ENCODE measurements at regions not wholly inside any gene's neighbourhood (a gene's known extent, or its start where the extent isn't known, plus 50 kb on each side); places are given as distances from the start of the nearest gene placed in this dataset.
"Not testable (repeated sequence)": the region's sequence is repeated elsewhere in the genome, so short reads cannot be mapped to it uniquely, and the experiment has no call there.

DNA sequence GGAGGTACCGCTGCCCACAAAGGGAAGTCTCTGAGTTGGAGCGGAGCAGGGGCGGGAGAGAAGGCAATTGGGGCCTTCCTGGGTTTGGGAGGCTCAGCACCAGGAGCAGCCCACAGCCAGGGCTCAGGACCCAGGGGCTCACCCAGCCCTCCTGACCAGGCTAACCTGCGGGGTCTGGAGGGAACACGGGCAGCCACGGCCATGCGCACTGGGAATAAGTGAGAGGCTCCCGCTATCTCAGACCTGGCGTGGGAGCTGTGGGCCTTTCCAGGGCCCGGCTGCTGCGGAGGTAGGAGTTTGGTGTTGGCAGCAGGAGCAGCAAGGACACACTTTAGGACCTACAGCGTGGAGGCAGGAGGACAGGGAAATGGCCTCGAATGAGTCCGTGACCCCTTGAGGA lies 69.0 kb downstream of the RRM2 start:
- H3K36me3 ChIP-seq (ENCODE audit: control insufficient read depth, insufficient read depth, low read length): no peaks in the 10 kb centered on the region
- H3K9me3 ChIP-seq (ENCODE audit: control insufficient read depth, low read depth, low read length): no peaks in the 10 kb centered on the region
- no peaks in the 10 kb centered on the region for H3K27me3 ChIP-seq (ENCODE audit: control insufficient read depth, insufficient read depth, low read length)
- no CpG with 5 or more reads among the region's 14 CpGs for WGBS (ENCODE audit: insufficient coverage, low lambda C conversion rate)
- H3K27ac ChIP-seq (ENCODE audit: low read length): no peak overlapping the region
- H3K4me3 ChIP-seq (ENCODE audit: low read length): no peak overlapping the region
- DNase-seq: no peak
- peaks cover 7% of the 10 kb centered on the region for H3K4me1 ChIP-seq (ENCODE audit: control insufficient read depth, insufficient read depth, low read length)

DNA sequence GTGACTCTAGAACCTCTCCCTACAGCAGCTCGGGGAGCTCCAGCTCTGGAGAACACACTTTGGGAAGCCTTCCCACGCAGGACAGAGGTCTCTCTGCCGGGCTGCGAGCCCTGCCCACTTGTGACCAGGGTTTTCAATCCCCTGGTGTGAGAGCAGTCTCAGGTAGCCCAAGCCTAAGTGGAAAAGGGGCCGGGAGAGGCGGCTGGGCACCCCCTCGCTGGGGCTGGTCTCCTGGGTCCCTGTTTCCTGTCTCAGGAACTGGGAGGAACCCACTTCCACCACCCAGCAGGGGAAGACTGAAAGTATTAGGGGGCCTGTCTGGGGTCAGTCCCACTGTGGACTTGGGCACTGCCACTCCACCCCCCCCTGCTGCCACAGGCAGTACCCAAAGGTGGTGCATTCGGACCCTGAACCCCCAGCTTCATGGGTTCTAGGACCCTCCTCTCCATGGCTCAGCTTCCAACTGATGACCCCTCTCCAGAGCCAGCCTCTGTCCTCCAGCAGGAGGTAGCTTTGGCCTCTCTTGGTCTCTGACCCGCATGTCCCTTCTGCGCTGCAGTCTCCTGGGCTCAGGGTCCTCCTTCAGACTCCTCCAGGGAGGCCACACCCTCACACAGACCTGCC lies 70.0 kb downstream of the RRM2 start:
- DNase-seq: no peak
- Histone ChIP-seq H3K36me3 (ENCODE audit: control insufficient read depth, insufficient read depth, low read length) (no peaks in the 10 kb centered on the region), H3K4me3 (ENCODE audit: low read length) (no peak overlapping the region), H3K9me3 (ENCODE audit: control insufficient read depth, low read depth, low read length) (no peaks in the 10 kb centered on the region), H3K27me3 (ENCODE audit: control insufficient read depth, insufficient read depth, low read length) (no peaks in the 10 kb centered on the region), H3K4me1 (ENCODE audit: control insufficient read depth, insufficient read depth, low read length) (peaks cover 10% of the 10 kb centered on the region), H3K27ac (ENCODE audit: low read length) (no peak overlapping the region)
- no CpG with 5 or more reads among the region's 10 CpGs for WGBS (ENCODE audit: insufficient coverage, low lambda C conversion rate)

DNA sequence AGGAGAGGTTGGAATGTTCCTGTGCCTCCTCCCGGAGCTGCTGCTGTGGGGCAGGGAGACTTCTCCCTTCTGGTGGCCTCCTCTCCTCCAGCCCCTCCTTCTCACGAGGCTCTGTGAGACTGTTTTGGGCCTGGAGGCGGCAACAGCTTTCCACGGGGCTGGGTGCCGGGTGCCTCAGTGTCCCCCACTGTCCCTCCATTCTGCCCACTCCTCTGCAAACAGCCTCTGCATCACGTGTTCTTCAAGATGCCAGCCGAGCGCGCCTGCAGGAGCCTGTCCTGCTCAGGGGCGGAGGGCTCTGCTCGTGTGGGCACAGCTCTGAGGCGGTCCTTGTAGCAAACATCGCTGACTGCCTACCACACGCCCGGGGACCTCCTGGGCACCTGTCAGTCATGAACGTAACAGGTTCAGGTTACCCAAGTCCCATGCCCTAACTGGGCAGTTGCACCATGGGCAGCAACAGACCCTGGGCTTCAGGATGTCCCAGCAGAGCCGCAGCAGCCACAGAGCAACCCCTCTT lies 70.8 kb downstream of the RRM2 start:
- H3K36me3 ChIP-seq (ENCODE audit: control insufficient read depth, insufficient read depth, low read length): no peaks in the 10 kb centered on the region
- no CpG with 5 or more reads among the region's 17 CpGs for WGBS (ENCODE audit: insufficient coverage, low lambda C conversion rate)
- no peak overlapping the region for H3K4me3 ChIP-seq (ENCODE audit: low read length)
- peaks cover 10% of the 10 kb centered on the region for H3K4me1 ChIP-seq (ENCODE audit: control insufficient read depth, insufficient read depth, low read length)
- DNase-seq: no peak
- H3K27me3 ChIP-seq (ENCODE audit: control insufficient read depth, insufficient read depth, low read length): no peaks in the 10 kb centered on the region
- H3K9me3 ChIP-seq (ENCODE audit: control insufficient read depth, low read depth, low read length): peaks cover 7% of the 10 kb centered on the region
- H3K27ac ChIP-seq (ENCODE audit: low read length): no peak overlapping the region

DNA sequence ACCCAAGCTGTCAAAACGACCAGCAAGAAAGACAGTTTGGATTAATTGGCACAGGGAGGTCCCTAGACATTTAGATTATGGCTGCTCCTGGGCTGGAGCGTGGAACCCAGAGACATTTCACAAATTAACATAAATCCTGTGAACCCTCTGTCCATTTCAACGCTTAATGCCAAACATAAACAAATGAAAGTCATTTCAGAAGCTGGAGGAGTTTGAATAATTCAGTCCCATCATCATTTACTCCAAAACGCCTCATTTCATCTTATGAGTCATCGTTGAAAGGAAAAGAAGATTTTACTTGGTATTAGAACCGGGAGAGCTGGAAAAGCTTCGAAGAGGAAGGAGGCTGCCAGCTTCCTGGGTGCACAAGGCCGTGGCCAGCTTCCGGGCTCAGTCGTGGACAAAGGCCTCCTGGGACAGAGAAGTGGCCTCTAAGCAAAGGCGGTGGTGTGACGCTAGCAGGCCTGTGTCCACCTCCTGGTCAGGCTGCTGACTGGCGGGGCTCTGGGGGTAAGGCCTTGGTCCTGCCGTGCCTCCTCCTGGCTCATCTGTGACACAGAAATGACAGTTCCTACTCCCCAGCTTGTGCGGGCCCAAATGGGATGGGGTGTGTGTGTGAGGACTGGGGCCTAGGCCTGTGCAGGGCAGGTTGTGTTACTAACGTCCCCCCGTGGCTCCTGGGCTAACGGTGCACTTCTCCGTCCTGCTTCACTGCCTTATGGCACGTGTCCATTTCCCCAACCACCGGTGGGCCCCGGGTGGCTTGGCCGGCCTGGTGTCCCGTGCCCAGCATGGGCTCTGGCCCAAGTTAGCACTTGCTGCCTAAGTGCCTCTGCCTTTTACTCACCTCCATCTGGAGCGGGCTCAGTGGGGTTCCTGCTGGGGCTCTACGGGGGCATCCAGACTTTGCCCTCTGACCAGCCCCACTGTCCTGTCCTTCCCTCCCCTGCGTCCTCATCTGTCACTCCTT lies 71.6 kb downstream of the RRM2 start:
- Histone ChIP-seq H3K9me3 (ENCODE audit: control insufficient read depth, low read depth, low read length) (peaks cover 10% of the 10 kb centered on the region), H3K4me1 (ENCODE audit: control insufficient read depth, insufficient read depth, low read length) (peaks cover 10% of the 10 kb centered on the region), H3K36me3 (ENCODE audit: control insufficient read depth, insufficient read depth, low read length) (no peaks in the 10 kb centered on the region), H3K27ac (ENCODE audit: low read length) (no peak overlapping the region), H3K4me3 (ENCODE audit: low read length) (no peak overlapping the region), H3K27me3 (ENCODE audit: control insufficient read depth, insufficient read depth, low read length) (no peaks in the 10 kb centered on the region)
- DNase-seq: no peak
- 95% methylated on average over 4 of the region's 27 CpGs for WGBS (ENCODE audit: insufficient coverage, low lambda C conversion rate)

GRCh38 chr2:10195278-10196109 lies 73.0 kb downstream of the RRM2 start:
- WGBS (ENCODE audit: insufficient coverage, low lambda C conversion rate): 100% methylated on average over 1 of the region's 27 CpGs
- Histone ChIP-seq H3K27ac (ENCODE audit: low read length) (no peak overlapping the region), H3K9me3 (ENCODE audit: control insufficient read depth, low read depth, low read length) (peaks cover 10% of the 10 kb centered on the region), H3K27me3 (ENCODE audit: control insufficient read depth, insufficient read depth, low read length) (no peaks in the 10 kb centered on the region), H3K36me3 (ENCODE audit: control insufficient read depth, insufficient read depth, low read length) (no peaks in the 10 kb centered on the region), H3K4me1 (ENCODE audit: control insufficient read depth, insufficient read depth, low read length) (peaks cover 10% of the 10 kb centered on the region), H3K4me3 (ENCODE audit: low read length) (no peak overlapping the region)
- DNase-seq: no peak

DNA sequence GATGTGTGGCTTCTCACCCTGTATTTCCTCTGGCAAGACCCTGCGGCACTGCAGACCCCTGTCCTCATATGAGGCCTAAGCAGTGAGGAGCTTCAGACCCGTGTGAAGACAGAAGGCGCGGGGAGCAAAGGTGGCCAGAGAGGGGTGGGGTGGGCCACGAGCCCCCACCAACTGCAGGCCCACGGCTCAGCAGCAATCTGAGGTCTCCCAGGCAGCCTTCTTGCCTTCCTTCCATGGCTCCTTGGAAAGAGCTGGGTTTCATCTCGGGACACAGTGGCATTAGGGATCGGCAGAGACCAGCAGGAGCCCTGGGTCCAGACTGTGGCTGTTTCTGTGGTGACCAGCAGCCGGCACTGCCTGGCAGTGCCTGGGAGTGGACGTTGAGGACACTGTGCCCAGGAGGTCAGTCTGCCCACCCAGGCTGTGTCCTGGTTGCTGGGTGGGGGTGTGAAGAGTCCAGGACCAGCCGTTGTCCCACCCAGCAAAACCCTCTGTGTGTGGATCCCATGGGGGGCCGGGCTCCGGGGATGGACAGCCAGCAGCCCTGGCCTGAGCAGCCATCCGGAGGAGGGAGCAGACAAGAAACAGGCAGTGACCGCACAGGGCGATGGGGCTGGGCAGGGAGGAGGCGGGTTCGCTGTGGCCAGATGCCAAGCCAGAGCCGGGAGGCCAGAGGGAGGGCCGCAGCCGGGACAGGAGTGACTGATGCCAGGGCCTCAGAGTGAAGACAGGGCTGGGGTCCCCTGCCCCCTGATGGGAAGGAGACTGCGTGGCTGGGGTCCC lies 73.8 kb downstream of the RRM2 start:
- no peak for DNase-seq

DNA sequence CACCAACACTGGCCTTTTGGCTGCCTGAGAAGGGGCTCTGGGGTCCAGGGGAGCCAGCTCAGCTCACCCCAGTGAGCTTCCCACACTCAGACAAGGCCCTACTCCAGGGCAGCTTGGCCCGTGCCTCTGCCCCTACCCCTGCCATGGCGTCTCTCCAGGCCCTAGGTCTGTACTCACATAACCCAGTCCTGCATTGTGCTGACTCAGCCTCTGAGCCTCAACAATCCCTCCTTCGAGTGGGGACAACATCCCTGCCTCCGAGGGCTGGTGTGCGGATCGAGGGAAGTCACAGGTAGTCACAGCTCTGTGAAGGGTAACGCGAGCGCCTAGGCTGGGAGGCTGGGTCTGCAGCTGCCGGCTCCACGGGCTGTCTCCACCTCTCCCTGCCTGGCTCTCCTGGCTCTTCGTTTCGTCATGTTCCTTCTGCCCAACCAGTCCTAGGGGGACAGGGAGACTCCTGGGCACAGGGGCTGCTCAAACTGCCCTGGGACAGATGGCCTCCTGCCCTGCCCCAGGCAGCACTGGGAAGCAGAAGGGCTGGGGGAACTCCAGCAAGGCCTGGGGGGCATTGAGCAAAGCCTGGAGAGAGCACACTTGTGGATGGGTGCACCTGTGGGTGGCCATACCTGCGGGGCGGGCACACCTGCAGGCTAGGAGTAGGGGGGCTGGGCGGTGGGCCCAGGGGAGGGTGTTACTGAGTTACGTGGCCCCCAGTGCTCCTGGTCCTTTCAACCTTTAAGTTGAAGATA lies 74.6 kb downstream of the RRM2 start:
- Histone ChIP-seq H3K36me3 (ENCODE audit: control insufficient read depth, insufficient read depth, low read length) (no peaks in the 10 kb centered on the region), H3K4me3 (ENCODE audit: low read length) (no peak overlapping the region), H3K4me1 (ENCODE audit: control insufficient read depth, insufficient read depth, low read length) (peaks cover 16% of the 10 kb centered on the region), H3K27me3 (ENCODE audit: control insufficient read depth, insufficient read depth, low read length) (no peaks in the 10 kb centered on the region), H3K9me3 (ENCODE audit: control insufficient read depth, low read depth, low read length) (peaks cover 10% of the 10 kb centered on the region), H3K27ac (ENCODE audit: low read length) (no peak overlapping the region)
- DNase-seq: no peak
- whole genome bisulfite sequencing (ENCODE audit: insufficient coverage, low lambda C conversion rate): no CpG with 5 or more reads among the region's 17 CpGs

More for the DNA sequence above, 73.8 kb downstream of the RRM2 start:
- Histone ChIP-seq H3K27me3 (ENCODE audit: control insufficient read depth, insufficient read depth, low read length) (no peaks in the 10 kb centered on the region), H3K4me3 (ENCODE audit: low read length) (no peak overlapping the region), H3K9me3 (ENCODE audit: control insufficient read depth, low read depth, low read length) (peaks cover 10% of the 10 kb centered on the region), H3K4me1 (ENCODE audit: control insufficient read depth, insufficient read depth, low read length) (peaks cover 16% of the 10 kb centered on the region), H3K27ac (ENCODE audit: low read length) (no peak overlapping the region), H3K36me3 (ENCODE audit: control insufficient read depth, insufficient read depth, low read length) (no peaks in the 10 kb centered on the region)
- no CpG with 5 or more reads among the region's 22 CpGs for WGBS (ENCODE audit: insufficient coverage, low lambda C conversion rate)

GRCh38 chr2:10197697-10198076 lies 75.1 kb downstream of the RRM2 start:
- no peak for DNase-seq
- H3K4me1 ChIP-seq (ENCODE audit: control insufficient read depth, insufficient read depth, low read length): peaks cover 16% of the 10 kb centered on the region
- H3K36me3 ChIP-seq (ENCODE audit: control insufficient read depth, insufficient read depth, low read length): no peaks in the 10 kb centered on the region
- peaks cover 10% of the 10 kb centered on the region for H3K9me3 ChIP-seq (ENCODE audit: control insufficient read depth, low read depth, low read length)
- no peaks in the 10 kb centered on the region for H3K27me3 ChIP-seq (ENCODE audit: control insufficient read depth, insufficient read depth, low read length)
- H3K27ac ChIP-seq (ENCODE audit: low read length): no peak overlapping the region
- H3K4me3 ChIP-seq (ENCODE audit: low read length): no peak overlapping the region
- WGBS (ENCODE audit: insufficient coverage, low lambda C conversion rate): no CpG with 5 or more reads among the region's 5 CpGs

- not testable (repeated sequence) for H3K27ac ChIP-seq (ENCODE audit: low read length); H3K4me3 ChIP-seq (ENCODE audit: low read length); H3K36me3 ChIP-seq (ENCODE audit: control insufficient read depth, insufficient read depth, low read length); H3K27me3 ChIP-seq (ENCODE audit: control insufficient read depth, insufficient read depth, low read length); DNase-seq; H3K9me3 ChIP-seq (ENCODE audit: control insufficient read depth, low read depth, low read length)
- no CpG with 5 or more reads among the region's 6 CpGs for WGBS (ENCODE audit: insufficient coverage, low lambda C conversion rate)
- H3K4me1 ChIP-seq (ENCODE audit: control insufficient read depth, insufficient read depth, low read length): peaks cover 15% of the 10 kb centered on the region
Measured at GRCh38 chr2:10198482-10198881, 75.9 kb downstream of the RRM2 start.

All from large intestine (tissue), 3 donors.